ENCODE measurements at regions not wholly inside any gene's neighbourhood (a gene's known extent, or its start where the extent isn't known, plus 50 kb on each side); places are given as distances from the start of the nearest gene placed in this dataset.

- no peak for TF ChIP-seq CTCF (IDR thresholded peaks at IDR 0.05; ENCODE audit: borderline replicate concordance, control extremely low read depth, extremely low read depth, insufficient read depth, missing control alignments)
- in situ Hi-C loops (cut with MboI; ENCODE audit: low sequenced_read_pairs, unreplicated experiment) = no loop called here
- DNase-seq (ENCODE audit: low spot score) = no peak
These were observed 164.5 kb downstream of the DRD1 start for GRCh38 chr5:175279506-175279905.

- DNase-seq (ENCODE audit: low spot score) = no peak
- TF ChIP-seq CTCF (IDR thresholded peaks at IDR 0.05; ENCODE audit: borderline replicate concordance, control extremely low read depth, extremely low read depth, insufficient read depth, missing control alignments) = no peak
- in situ Hi-C loops (cut with MboI; ENCODE audit: low sequenced_read_pairs, unreplicated experiment) = no loop called here
These were observed 168.2 kb downstream of the DRD1 start for GRCh38 chr5:175275748-175276147.

- no peak for DNase-seq (ENCODE audit: low spot score)
- in situ Hi-C loops (cut with MboI; ENCODE audit: low sequenced_read_pairs, unreplicated experiment) = no loop called here
- TF ChIP-seq CTCF (IDR thresholded peaks at IDR 0.05; ENCODE audit: borderline replicate concordance, control extremely low read depth, extremely low read depth, insufficient read depth, missing control alignments) = no peak
These were observed 168.9 kb downstream of the DRD1 start for GRCh38 chr5:175275097-175275496.

GRCh38 chr5:175274171-175274570 lies 169.8 kb downstream of the DRD1 start:
- in situ Hi-C loops (cut with MboI; ENCODE audit: low sequenced_read_pairs, unreplicated experiment) = no loop called here
- no peak for DNase-seq (ENCODE audit: low spot score)

GRCh38 chr5:175264406-175264805 lies 179.6 kb downstream of the DRD1 start:
- no peak for TF ChIP-seq CTCF (IDR thresholded peaks at IDR 0.05; ENCODE audit: borderline replicate concordance, control extremely low read depth, extremely low read depth, insufficient read depth, missing control alignments)
- DNase-seq (ENCODE audit: low spot score) = no peak
- in situ Hi-C loops (cut with MboI; ENCODE audit: low sequenced_read_pairs, unreplicated experiment) = no loop called here

More at GRCh38 chr5:175274171-175274570, 169.8 kb downstream of the DRD1 start:
- no peak for TF ChIP-seq CTCF (IDR thresholded peaks at IDR 0.05; ENCODE audit: borderline replicate concordance, control extremely low read depth, extremely low read depth, insufficient read depth, missing control alignments)

GRCh38 chr5:175263776-175264175 lies 180.2 kb downstream of the DRD1 start:
- DNase-seq (ENCODE audit: low spot score) = no peak
- in situ Hi-C loops (cut with MboI; ENCODE audit: low sequenced_read_pairs, unreplicated experiment) = no loop called here
- TF ChIP-seq CTCF (IDR thresholded peaks at IDR 0.05; ENCODE audit: borderline replicate concordance, control extremely low read depth, extremely low read depth, insufficient read depth, missing control alignments) = no peak

- in situ Hi-C loops (cut with MboI; ENCODE audit: low sequenced_read_pairs, unreplicated experiment) = no loop called here
- no peak for TF ChIP-seq CTCF (IDR thresholded peaks at IDR 0.05; ENCODE audit: borderline replicate concordance, control extremely low read depth, extremely low read depth, insufficient read depth, missing control alignments)
- no peak for DNase-seq (ENCODE audit: low spot score)
These were observed 182.5 kb downstream of the DRD1 start for GRCh38 chr5:175261526-175261925.

Measured in GM13976 (cell line).